Dermis blood vessel endothelial cell (primary cell): ENCODE measurements at regions not wholly inside any gene's neighbourhood (a gene's known extent, or its start where the extent isn't known, plus 50 kb on each side); places are given as distances from the start of the nearest gene placed in this dataset.
A peak's percentile ranks its signal among the peaks of the same experiment; 100 is the strongest.

Source experiments
- DNase-seq: peaks from one replicate; pipeline ENCODE4 v3.0.0; 2010

GRCh38 chr5:52419357-52419756 lies 368.4 kb upstream of the ITGA1 start:
- DNase-seq, result no peak

- no peak for DNase-seq
These were observed 360.1 kb upstream of the ITGA1 start for GRCh38 chr5:52427615-52428014.

DNA sequence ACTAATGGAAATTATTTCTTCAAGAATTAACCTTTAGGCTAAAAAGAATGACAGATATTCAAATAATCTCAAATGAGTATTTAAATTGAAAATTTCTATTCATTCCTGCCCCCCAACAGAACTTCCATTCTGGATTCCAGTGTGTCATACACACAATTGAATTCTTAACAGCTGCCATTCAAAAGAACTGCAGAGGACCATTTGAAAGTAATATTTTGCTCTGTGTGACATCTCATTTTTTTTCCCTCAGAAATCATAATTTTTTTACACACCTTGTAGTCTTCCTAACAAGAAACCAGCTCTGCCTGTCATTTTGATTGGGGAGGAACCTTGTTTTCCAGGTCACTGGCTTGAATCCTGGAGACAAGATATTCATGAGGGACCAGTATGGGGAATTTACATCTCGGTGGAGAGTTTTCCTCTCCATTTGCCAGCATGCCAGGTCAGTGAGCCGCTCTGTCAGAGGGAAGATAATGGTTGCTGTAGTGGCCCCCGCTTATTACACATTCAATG lies 358.7 kb upstream of the ITGA1 start:
- DNase-seq, result no peak

- no peak for DNase-seq
These were observed 345.9 kb upstream of the ITGA1 start for GRCh38 chr5:52441768-52442167.

- no peak for DNase-seq
These were observed 344.5 kb upstream of the ITGA1 start for GRCh38 chr5:52443187-52443586.

GRCh38 chr5:52448111-52448510 lies 339.6 kb upstream of the ITGA1 start:
- DNase-seq, result no peak

- DNase-seq, result peak; percentile 16
These were observed 338.2 kb upstream of the ITGA1 start for GRCh38 chr5:52449516-52449915.

DNA sequence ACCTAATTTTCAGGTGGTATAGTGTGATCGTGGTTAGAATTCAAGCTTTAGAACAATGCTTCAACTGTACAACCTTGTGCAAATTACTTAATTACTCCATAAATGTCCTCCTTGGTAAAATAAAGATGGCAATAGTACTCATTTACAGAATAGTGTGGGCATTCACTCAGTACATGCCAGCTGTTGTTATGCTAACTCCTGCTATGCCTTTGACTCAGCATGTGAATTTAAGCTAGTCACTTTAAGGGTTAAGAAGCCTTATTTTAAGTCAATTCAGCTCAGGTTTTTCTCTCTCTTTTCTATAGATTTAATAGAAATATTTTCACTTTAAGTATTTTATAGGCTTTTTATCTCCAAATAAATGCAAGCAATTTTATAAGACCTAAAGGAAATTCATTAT lies 335.6 kb upstream of the ITGA1 start:
- no peak for DNase-seq

- no peak for DNase-seq
These were observed 334.5 kb upstream of the ITGA1 start for GRCh38 chr5:52453176-52453575.

DNA sequence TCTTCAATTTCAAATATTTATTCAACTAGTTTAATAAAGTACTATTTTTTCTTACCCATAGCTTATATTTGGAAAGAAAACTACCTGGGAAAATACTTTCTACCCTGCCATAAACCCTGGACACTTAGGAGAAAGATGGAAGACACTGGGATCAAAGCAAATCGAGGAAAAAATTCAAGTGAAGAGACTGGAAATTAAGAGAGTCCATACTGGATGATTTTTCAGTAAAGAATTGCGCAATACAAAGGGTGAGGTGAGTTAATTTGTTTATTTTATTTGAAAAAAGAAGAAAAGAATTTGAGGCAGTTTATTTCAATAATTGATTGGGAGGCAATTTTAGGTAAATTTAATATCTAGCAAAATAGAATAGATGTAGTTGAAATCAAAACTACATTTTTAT lies 331.8 kb upstream of the ITGA1 start:
- no peak for DNase-seq

- no peak for DNase-seq
These were observed 329.9 kb upstream of the ITGA1 start for GRCh38 chr5:52457810-52458209.

GRCh38 chr5:52466113-52466512 lies 321.6 kb upstream of the ITGA1 start:
- DNase-seq, result no peak

DNA sequence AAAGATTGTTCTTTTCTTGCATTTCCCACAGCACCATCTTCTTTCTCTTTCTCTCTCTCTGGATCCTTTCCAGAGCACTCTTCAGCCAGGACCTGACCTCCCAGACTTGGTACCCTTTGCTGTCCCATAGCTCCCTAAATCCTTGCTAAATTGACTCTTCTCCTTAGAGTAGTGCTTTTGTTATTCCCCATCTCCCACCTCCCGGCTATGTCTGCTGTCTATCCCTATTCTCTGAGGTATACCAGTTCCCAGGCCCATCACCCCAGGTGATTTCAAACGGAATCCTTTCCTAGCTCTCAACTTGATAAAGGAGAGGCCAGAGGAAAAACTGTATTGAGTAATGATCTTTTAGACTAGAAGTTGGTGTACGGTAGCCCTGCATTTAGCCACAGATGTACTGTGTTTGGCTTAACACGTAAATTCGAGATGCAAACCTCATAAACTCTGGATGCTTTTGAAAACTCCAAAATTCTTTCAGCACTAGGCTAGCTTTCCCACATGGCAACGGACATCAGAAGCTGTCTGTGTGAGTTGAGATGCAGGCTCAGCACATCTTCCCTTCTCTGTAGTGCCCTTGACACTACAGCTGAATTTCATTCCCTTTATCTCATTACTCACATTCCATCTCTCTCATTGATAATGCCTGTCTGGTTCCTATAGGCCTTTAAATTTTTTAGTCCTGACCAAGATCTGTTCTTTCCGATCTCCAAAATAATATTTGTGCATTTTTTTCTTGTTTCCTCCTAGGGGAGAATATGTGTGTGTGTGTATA lies 320.8 kb upstream of the ITGA1 start:
- DNase-seq, result no peak

DNA sequence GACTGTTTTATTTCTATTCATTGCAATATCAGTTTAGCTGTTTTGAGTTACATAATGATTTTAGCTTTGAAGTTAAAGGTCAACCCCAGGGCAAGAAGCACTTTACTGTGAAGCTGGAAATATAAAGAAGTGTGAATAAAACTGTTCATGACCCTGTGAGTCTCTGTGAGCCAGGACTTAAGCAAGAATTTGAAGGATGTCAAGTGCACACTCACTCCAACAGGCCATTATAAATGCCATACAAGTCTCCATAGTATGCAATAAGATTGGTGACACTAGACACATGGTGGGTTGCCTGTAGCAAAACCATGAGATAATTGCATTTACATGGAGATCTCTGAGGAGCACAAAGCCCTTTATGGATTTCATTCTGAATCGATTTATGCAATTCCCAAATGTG lies 318.7 kb upstream of the ITGA1 start:
- DNase-seq, result no peak

DNA sequence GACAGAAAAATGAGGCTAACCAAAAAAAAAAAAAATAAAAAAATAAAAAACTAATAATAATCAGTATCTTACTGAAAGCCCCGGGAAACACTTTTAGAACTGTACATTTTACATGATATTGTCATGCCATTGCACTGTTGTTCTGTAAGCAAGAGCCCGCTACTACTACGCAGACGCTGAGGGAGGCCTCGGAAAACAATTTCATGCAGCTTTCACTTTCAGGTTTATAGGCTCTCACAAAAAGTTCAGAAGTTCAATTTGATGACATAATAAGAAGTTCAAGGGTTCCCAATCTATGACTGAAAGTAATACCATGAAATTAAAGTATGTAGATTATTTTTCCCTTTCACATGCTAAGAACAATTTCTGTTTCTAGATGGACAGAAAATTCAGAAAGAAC lies 318.3 kb upstream of the ITGA1 start:
- DNase-seq, result no peak

DNA sequence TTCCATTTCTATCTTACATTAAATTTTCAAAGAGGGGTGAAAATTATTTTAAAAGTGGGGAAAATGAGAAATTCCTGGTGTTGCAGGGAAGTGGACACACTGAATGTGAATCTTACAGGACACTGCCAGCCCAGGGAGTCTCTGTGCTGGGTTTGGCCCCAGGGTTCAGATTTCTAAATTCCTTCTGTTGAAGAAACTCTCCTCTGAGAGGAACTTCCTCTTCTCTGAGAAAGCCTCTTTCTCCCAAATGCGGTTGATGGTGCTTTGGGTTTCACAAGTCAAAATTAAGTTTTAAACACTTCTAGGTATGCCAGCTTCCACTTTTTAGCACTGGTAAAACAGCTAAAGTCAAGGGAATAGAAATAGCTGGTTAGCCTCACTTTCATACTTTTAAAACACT lies 317.9 kb upstream of the ITGA1 start:
- DNase-seq, result no peak

DNA sequence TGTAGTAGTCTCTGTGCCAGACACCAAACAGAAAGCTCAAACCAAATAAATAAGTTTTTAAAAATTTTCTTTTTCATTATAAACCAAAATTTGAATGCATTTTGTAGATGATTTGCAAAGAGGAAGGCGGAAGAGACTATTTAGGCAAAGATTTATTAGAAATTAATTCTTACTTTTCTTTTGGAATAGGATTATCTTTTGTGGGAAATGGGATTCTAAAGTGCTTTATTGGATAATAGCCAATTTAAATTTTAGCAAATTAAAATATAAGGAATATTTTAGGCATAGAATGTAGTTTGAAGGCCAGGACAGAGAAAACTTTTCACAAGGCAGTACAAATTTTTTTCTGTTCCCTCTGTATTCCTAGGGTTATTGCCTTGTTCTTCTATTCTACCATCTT lies 311.4 kb upstream of the ITGA1 start:
- DNase-seq, result no peak

DNA sequence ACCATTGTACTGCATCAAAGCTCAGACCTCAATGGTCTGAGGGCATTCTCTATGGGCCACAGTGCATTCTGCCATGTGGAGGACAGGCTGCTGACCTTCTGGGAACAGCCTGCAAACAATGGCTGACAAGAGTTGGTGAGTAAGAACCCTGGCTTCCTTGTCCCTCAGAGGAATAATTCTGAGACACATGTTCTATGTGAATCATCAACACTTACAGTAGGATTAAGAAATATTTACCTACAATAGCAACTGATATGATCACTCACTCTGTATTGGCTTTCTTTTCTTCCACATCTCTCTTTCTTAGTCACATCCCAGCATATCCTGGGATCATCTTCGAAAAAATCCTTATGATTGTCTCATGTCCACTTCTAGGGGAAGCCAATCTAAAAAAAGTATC lies 306.5 kb upstream of the ITGA1 start:
- no peak for DNase-seq

- DNase-seq, result no peak
These were observed 305.9 kb upstream of the ITGA1 start for GRCh38 chr5:52481851-52482250.

DNA sequence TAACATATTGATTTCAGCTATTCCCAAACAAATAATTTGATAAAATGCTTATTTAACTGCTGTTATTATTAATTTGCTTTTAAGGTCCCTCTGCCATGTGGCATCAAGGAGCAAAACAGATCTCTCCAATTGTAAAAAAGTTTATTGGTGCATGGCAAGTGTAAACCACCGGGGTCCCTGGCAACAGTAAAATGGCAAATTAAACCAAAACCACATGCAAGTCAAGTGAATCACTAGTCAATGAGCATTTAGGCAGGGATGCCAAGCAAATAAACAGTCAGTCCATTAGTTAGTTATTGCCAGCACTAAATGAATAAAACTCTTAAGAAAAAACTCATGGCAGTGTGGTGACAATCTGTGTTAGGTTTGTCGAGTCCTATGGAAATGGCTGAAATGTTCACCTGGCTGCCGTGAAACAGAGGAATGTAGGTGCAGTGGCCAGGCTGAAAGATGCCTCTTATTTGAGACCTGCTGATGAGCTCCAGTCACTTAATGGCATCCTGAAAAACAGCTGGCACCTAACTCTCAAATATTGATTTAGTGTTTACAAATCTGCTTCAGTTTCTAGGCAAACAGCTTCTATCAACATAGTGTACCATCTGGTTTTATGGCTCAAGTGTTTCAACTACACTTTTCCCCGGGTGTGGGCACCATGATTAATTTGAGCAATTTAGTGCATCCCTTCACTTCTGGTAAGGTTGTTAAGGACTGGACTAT lies 296.5 kb upstream of the ITGA1 start:
- no peak for DNase-seq

DNA sequence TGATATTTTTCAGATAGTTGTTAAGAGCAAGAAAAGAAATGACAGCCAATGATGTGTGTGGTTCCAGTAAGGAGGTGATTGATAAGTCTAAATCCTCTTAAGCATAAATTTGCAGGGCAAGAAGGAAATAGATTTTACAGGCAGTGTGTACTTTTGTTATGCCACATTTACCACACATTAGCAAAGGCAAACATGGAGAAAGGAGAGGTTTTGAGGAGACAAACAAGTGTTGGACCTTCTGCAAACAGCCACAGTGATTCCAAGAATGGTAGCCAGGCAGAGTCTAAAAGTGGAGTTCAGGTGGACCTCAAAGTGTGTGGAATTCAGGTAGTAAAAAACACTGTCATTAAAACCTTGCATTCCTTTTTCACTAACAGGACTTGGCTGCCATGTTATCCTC lies 295.9 kb upstream of the ITGA1 start:
- no peak for DNase-seq

DNA sequence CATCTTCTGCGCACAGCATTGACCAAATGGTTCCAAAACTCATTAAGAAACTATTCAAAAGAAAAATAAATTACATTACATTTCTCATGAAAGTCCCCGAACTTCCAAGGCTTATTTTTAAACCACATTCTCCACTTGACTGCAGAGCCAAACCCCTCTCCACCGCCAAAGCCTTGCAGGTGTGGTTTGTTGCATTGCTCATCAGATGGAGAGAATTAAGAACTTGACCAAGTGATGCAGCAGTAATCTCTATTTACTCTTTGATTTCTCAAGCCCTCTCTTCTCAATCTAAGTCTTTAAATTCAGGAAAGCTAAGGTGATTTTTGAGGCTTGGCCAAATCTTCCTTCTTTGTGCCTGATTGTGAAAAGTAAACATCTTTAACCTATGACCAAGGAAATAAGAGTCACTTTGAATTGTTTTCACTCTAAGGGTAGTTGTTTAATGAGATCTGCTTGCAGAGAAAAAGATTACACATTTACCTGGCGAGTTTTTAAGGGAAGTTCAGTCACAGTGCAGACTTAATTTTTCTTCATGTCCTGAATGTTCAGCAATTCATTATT lies 290.5 kb upstream of the ITGA1 start:
- DNase-seq, result no peak

GRCh38 chr5:52498607-52499006 lies 289.1 kb upstream of the ITGA1 start:
- DNase-seq, result no peak

- DNase-seq, result no peak
These were observed 285.2 kb upstream of the ITGA1 start for GRCh38 chr5:52502460-52502999.
